SH-SY5Y (cell line): ENCODE measurements at regions not wholly inside any gene's neighbourhood (a gene's known extent, or its start where the extent isn't known, plus 50 kb on each side); places are given as distances from the start of the nearest gene placed in this dataset.

Experiments
- GATA2 ChIP-seq: IDR thresholded peaks from 2 replicates; pipeline ENCODE4 v1.6.1; 2011; ENCODE audit warnings: mild to moderate bottlenecking, low read depth, low read length
- GATA3 ChIP-seq: IDR thresholded peaks from 2 replicates; pipeline ENCODE4 v1.6.1; 2011; ENCODE audit warnings: low read depth, mild to moderate bottlenecking, low read length, moderate library complexity

DNA sequence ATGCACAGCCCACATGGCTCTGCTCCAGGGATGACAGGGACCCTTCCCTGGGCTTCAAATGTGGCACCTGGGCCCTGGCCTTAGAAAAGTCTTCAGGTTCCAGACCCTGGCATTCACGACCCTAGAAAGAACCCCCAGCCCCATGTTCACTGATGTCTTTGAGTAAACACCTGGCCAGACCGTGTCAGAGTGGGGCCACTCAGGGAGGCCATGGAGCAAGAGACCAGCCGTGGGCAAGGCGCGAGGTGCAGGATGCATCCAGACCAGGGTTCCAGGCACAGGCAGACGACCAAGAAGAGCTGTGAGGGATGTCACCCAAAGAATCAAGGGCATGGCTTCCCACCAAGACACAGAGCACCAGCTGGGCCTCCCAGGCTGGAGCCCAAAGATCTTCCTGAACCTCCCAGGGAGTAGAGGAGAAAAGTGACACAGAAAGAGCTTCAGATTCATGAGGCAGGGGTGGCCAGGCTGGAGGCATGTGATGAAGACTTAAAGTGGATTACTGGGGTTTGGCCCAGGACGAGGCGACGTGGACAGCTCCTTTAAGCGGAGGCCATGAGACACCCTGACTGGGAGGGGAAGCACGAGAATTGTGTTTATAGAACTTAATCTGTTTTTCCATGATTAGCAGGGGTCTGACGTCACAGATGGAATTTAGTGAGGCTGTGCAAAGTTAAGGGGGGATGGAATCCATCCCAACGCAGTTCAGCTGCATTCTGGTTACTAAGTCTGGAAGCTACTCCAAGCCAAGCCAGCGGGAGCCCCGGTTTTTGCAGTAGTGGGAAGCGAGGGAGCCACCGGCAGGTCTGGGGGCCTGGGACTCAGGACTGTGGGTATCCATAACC is 61.6 kb downstream of the ARL6IP4 start:
- TF ChIP-seq GATA2 (no peak), GATA3 (no peak)
